HG02840 (cell line): ENCODE measurements at regions not wholly inside any gene's neighbourhood (a gene's known extent, or its start where the extent isn't known, plus 50 kb on each side); places are given as distances from the start of the nearest gene placed in this dataset.
"Not testable (repeated sequence)": the region's sequence is repeated elsewhere in the genome, so short reads cannot be mapped to it uniquely, and the experiment has no call there.

Experiments
- ATAC-seq: cut with Tn5 transposase; IDR thresholded peaks from one replicate; pipeline ENCODE4 v1.9.1; 2021; ENCODE audit warnings: mild to moderate bottlenecking, moderate library complexity, moderate number of reproducible peaks; ENCODE audit not compliant: unreplicated experiment, low FRiP score

DNA sequence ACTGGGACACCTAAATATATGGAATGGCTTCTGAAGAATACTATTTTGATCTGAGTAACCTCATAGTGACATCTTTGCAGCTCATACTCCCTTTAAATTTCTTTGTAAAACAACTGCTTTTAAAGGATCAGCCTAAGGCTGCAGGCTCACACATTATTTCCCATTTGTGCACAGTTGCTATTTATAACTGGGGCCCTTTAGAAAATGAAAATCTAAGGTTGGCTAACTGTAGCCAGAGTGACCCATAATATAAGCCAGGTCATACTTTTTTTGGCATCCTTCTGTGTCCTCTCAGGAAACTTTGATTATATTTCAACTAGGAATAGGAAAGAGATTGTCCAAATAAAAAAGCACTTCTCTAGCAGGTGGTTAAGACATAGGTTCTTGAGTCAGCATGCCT is 123.6 kb upstream of the RASGEF1B start:
- ATAC-seq: no peak

DNA sequence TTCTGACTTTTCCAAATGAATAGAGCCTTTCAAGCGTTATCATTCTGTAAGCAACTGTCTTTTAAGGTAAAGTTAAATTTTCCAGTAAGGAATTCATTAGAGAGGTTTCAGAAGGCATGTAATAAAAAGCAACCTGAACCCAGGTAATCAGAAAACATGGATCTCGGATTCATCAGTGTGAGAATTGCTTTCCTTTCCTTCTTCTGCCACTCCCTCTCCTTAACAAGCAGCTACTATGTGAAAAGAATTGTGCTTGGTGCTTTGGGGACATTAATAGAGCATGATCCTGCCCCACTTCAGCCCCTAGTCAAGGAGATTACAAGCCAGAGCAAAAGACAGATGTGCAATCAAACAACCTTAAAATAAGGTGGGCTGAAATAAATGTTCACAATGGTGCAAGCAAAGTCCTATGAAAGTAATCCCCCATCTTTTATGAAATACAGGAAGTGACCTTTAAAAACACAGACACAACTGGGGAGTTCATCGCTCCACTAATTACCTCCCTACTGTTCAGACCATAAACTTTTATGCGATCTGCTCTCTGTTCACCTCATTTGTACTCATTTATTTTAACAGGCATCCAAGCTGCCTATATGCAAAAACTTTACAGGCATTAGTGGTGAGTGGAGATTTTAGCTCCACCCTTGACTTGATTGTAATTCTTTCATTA is 122.9 kb upstream of the RASGEF1B start:
- no peak for ATAC-seq

DNA sequence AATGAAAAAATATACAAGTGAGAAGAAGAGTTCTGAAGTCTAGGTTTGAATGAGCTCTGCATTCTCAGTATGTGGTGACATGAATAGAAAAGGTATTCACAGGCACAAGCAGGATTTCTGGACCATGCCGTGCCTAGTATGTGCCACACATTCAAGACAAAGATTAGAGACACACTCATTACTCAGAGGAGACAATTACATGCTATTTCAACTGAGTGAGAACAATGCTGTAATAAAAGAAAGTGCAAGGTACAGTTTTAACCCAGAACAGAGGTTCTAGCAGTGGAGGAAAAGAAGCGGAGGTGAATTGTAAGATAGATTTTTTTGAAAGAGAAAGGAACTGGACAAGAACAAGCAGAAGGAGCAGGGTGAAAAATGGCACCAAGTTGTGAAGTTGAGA is 121.0 kb upstream of the RASGEF1B start:
- no peak for ATAC-seq

DNA sequence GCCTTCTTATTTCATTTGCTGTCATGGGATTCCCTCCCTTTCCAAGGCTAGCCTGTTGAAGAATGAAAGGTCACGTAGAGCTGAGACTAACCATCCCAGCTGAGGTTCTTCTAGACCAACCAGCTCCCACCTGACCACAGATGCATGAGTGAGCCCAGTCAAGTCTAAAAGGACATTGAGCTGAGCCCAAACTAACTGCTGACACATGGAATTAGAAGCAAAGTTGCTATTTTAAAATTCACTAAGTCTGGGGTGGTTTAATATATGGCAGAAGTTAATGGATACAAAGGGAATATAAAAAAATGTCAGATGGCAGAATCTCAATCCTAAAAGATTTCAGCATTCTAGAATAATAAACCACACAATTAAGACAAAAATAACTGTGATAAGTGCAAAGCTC is 118.9 kb upstream of the RASGEF1B start:
- ATAC-seq: no peak

DNA sequence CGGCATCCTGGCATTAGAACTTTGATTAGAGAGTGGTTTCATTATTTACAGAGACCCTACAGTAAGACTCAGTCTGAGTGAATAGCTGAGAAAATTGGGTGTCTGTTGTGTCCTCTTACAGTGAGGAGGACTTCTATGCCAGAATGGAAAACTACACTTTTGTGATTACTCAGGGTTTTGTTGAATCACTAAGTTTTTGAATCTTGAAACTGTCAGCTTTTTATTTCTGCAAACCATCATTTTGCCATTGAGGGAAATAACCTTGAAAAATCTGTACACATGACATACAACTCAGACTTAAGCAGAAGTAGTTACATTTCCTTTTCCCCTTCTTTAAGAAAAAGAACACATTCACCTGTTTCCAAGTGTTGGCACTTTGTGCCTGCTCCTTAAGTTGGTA is 117.6 kb upstream of the RASGEF1B start:
- no peak for ATAC-seq

DNA sequence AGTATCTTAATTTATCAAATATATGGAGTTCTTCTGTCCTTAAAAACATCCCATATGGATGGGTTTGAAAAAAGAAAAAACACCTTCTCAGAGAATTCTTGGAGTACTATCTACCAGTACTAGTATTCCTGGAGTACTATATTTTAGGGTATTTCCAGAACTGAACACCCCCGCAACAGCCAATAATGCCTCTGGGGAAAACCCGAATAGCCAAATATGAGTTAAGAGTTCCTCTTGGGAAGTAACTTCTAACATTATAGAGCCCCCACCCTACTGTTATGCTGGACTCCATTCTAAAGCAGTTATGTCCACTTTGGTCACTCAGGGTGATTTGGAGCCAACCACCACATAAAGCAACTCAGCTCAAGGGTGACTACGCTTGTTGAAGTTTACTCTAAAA is 115.0 kb upstream of the RASGEF1B start:
- no peak for ATAC-seq

DNA sequence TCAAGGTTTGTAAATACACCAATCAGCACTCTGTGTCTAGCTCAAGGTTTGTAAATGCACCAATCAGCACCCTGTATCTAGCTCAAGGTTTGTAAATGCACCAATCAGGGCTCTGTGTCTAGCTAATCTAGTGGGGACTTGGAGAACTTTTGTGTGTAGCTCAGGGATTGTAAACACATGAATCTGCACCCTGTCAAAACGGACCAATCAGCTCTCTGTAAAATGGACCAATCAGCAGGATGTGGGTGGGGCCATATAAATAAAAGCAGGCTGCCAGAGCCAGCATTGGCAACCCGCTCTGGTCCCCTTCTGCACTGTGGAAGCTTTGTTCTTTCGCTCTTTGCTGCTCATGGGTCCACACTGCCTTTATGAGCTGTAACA is 109.3 kb upstream of the RASGEF1B start:
- ATAC-seq: not testable (repeated sequence)

DNA sequence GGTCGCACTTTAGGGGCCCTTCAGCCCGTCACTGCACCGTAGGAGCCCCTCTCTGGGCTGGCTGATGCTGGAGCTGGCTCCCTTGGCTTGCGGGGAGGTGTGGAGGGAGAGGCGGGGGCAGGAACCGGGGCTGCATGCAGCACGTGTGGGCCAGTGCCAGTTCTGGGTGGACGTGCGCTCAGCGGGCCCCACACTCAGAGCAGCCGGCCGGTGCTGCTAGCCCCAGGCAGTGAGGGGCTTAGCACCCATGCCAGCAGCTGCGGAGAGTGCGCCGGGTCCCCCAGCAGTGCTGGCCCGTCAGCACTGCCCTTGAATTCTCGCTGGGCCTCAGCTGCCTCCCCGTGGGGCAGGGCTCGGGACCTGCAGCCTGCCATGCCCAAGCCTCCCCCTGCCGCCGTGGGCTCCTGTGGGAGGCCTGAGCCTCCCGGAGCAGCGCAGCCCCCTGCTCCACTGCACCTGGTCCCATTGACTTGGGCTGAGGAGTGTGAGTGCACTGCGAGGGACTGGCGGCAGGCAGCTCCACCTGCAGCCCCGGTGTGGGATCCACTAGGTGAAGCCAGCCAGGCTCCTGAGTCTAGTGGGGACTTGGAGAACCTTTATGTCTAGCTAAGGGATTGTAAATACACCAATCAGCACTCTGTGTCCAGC is 108.8 kb upstream of the RASGEF1B start:
- no peak for ATAC-seq

DNA sequence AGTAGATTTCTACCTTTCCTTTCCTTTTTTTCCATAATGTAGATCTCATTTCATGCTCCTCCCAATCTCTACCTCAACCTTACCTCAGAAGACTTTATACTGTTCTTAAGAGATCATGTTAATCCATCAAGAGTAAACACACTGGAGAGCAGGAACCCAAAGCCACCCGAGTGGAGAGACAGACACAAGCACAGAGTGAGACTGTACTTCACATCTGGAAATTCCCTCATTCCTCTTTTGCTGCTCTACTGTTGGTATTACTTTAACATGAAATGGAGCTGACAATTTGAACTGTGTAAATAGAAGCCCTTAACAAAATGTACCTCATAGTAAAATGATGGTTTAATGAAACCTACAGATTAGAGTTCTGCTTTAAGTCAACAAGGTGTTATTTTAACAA is 105.7 kb upstream of the RASGEF1B start:
- ATAC-seq: no peak

DNA sequence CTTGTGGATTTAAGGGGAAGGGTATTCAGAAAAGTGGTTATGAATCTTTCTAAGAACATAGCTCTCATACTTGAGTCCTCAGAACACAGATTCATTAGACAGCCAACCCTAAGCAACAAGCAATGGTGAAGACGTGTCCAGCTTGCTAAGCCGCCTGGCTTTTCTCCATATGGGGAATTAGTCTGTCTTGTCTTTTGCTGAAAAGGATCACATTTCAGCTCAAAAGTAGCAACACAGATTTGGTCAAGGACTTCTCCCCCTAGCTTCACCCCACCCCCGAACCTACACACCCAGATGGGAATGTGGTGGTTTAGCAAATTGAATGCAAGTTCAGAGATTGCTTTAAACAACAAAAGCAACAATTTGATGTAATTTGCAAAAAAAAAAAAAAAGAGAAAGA is 103.3 kb upstream of the RASGEF1B start:
- no peak for ATAC-seq

DNA sequence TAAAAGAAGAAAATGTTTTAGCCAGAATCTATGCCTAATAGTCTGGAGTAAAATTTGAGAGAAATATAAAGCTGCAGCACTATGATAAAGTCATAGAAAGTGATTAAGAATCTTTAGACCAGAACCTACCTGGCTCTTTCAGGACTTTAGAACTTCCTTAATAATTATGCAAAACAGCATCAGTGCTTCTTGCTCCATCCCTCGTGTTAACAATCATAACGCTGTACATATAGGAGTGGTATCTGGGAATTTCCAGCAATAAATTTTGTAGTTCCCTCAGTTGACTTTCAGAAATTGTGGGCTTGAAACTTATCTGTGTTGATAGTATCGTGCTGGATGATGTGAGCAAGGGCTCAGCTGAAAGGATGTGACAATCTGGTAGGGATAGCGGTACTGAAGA is 102.1 kb upstream of the RASGEF1B start:
- ATAC-seq: no peak

DNA sequence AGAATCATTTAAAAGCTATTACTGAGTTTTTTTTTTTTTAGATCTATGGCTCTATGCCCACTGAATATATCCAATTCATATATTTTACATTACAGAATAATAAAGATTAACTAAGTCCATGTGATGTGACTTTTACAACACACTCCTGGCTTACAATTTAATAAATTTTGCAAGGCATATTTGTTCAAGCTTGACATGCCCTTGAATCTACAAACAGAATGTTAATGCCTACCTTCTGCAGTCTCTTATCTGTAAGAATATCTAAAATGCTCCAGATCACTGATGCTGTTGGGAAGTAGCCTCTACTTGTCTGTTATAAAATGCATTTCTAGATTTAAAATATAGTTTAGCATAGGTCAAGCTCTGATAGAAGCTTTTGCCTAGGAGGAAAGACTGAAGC is 100.7 kb upstream of the RASGEF1B start:
- no peak for ATAC-seq

DNA sequence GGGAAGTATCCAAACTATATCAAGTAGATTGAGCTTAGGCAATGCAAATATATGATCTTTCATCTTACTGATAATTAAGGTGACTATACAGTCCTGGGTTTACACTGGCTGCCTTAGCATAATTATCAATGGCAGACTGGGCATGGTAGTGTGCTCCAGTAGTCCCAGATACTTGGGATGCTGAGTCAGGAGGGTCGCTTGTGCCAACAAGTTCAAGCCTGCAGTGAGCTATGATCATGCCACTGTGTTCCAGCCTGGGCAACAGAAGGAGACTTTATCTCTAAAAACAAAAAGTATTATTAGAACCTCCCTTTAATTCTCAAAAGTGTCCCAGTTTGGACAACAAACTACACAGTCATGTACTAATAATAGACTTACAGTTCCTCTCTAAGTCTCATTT is 99.4 kb upstream of the RASGEF1B start:
- ATAC-seq: no peak

DNA sequence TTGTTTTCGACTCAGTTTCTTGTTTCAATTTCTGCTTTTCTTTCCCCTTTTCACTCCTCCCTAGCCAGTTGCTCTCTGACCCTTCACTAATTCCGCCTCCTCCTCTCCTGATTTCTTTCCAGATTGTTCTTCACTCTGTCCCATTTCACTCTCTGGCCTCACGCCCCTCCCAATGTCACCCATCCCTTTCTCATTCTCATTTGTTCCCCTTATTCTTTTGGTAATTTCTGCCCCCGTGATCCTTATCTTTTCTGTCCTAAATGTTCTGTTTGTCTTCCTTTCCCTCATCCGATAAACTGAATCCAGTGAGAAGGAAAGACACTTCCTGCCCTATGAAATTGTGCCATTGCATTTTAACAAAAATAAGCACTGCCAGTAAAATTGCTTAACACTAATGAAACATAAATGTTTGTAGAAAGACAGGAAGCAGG is 94.5 kb upstream of the RASGEF1B start:
- ATAC-seq: no peak

DNA sequence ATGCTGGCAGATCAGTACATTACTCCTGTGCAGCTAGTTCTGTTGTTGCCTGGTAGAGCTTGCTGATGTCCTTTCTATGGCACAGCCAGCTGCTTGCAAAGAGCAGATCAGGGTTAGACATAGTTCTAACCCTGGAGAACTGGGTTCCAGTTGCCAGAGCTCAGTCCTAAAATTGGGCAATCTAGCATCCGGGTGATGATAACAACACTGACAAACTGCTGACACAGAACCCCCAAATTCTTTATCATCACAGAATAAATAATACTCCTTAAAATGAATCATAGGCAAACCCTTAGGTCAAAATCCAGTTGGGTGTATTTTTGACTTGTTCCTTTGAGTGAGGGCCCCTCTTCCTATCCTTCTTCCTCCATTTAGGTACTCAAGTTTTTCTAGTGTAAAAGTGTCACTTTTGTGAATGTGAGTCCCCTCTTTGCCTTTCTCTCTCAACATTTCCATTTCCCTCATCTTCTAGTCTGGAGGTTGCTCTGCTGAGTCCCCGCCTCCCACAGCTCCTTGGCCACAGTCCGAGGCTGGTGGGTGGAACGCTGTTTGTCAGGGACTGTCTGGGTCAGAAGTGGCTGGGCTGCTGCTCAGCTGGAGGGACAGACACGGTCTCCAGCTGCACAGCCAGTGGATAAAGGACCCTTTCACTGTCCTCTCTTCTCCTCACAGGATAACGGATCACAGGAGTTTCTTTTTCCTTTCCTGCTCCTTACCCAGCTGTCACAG is 93.6 kb upstream of the RASGEF1B start:
- no peak for ATAC-seq

DNA sequence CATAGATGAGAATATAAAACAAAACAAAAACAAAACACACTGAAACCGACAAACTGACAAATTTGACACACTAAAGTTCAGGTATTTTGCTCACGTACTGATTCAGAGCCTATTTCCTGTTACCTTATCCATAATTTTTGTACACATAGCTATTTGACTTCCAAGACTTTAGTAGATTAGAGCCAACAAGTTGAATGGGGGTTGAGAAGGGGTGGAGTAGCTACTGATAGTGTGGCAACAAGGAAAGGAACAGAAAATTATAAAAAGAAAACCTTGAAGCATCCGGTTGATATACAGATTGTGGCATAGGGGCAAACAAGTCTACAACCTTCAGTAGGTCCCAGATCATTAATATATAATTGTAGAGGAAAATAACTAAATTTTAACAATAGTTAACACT is 92.3 kb upstream of the RASGEF1B start:
- ATAC-seq: no peak

DNA sequence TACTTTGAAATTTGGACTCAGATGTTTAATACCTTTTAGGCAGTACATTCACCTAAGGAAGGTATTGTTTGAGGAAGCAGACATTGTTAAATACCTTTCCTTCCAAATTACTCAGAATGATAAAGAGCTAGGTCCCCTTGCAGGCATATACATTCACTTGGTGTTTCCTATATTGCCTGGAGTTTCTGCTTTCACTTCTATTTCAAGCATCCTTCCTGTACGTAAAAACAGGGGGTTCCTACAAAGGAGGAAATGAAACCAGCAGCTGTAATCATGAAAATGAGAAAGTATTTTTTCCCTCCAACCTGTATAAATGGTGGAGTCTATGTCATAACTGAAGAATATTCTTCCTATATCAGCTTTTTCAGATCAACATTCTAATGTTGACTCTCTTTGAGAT is 90.4 kb upstream of the RASGEF1B start:
- peak; percentile 95 for ATAC-seq

DNA sequence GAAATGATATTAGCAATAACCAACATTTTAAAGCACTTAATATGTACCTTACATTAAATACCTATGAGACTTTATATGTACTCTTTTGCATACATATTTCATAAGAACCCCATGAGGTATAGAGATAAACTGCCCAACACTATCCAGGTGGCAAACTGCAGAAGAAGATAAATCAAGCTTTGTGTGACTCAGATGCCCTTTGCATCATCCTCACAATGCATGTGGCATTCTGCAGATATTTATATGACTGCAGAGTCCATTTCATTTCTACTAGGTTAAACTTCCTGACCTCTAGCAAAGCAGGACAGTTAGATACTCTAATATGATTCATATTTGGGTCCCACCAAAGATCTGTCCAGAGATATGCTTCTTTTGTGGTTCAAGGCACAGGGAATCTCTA is 85.6 kb upstream of the RASGEF1B start:
- no peak for ATAC-seq

DNA sequence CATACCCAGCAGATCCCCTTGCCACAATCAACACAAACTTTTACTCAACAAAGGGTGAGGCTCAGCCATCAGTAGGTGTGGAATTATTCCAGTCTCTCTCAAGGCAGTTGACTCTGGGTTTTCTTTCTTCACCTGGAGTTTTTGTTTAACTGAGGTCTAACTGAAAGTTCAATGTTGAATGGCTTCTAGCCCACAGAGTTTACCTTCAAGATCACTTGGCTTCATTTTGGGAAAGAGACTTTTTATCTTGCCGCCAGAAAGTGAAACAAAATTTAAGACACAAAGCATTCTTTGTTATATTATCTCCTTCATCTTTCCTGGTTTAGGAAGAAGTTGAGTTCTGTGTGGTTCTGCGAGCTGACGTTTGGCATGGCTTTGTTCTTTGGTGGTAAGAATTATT is 83.8 kb upstream of the RASGEF1B start:
- no peak for ATAC-seq

DNA sequence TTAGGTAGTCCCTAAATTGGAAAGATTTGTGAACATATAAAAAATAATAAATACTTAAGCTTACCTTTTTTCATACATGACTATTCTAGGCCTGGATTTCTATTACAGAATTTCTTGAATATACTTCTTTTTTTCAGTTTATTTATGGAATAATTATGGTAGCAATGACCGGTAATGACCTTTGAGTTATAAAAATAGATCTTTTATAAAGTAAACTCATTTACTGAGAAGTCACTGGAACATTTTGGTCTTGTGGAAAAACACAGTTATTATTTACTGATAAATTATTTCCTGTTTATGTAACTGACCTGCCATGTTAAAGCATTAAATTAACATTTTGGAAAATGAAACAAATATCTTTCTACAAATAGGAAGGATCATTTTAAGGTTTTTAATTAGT is 80.4 kb upstream of the RASGEF1B start:
- ATAC-seq: no peak

DNA sequence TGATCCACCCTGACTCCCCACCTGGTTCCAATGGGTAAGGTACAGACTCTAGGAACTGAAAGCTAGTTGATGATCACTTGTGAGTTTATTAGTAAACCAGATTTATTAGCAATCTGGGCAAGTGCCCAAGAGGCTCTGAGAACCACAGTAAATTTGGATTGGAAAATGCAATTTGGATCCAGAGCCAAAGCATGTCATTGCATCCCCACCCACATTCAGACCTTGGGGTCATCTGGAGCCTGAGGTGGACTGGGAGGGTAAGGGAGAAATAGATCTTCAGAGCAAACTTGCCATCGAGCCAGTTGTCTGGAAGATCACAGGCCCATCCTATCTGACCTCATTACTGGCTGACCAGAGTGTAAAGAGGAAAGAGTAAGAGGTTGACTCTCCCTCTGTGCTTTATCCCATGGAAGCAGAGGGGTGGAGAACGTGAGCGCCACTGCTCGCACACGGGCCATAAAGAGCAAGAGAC is 78.7 kb upstream of the RASGEF1B start:
- no peak for ATAC-seq

DNA sequence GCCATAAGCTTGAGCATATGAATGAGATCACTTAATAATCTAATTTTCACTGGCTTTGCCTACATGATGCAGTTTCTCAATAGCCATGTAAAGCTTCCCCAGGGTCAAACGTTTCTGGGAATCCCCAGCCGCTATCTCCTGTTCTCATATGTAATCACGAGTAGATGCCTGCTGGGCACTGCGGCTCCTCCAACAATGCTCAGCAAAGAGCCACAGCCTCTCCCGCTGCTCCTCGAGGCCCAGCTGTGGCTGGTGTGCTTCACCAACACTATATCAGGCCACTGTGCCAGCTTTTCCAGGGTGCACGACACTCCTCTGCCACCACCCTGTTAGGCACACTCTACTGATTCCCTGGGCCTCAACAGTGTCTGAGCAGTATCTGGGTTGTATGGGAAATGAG is 78.3 kb upstream of the RASGEF1B start:
- ATAC-seq: no peak
